HG02884 (cell line): ENCODE measurements at regions not wholly inside any gene's neighbourhood (a gene's known extent, or its start where the extent isn't known, plus 50 kb on each side); places are given as distances from the start of the nearest gene placed in this dataset.

ENCODE experiments used
- ATAC-seq: cut with Tn5 transposase; IDR thresholded peaks from one replicate; pipeline ENCODE4 v1.9.1; 2021; ENCODE audit warnings: mild to moderate bottlenecking, moderate library complexity; ENCODE audit not compliant: unreplicated experiment

- ATAC-seq: peak; percentile 97
Measured at GRCh38 chr10:25113191-25114035, 61.4 kb upstream of the GPR158 start.

GRCh38 chr10:25114036-25114411 is 60.8 kb upstream of the GPR158 start:
- no peak for ATAC-seq

- no peak for ATAC-seq
Measured at GRCh38 chr10:25117757-25118156, 57.0 kb upstream of the GPR158 start.

GRCh38 chr10:25120188-25120587 is 54.6 kb upstream of the GPR158 start:
- ATAC-seq: no peak
